HCT116 (cell line): ENCODE measurements at regions not wholly inside any gene's neighbourhood (a gene's known extent, or its start where the extent isn't known, plus 50 kb on each side); places are given as distances from the start of the nearest gene placed in this dataset.

Experiments
- ATAC-seq: fragments of 200-7000 bp; cut with Tn5 transposase; 2 replicates; pipeline ENCODE4 v1.9.1; 2020; ENCODE audit warnings: mild to moderate bottlenecking, moderate library complexity
- BruUV-seq: library from RNA; stranded (reverse); fragments of 400-500 nt; replicated peaks from 2 replicates; lab custom pipeline; 2021; lab: Mats Ljungman, UMichigan
- CTCF ChIA-PET: fragments of 300-600 bp; sonication (Branson Sonifier 250); formaldehyde crosslinking; loops from one replicate; lab custom pipeline; 2021; ENCODE audit warnings: antibody characterized with exemption; lab: Charles Lee
- POLR2A ChIA-PET: fragments of 300-600, 350-600 bp; sonication (Branson Sonifier 250); formaldehyde crosslinking; loops from one replicate; lab custom pipeline; 2021; ENCODE audit warnings: antibody characterized with exemption; lab: Charles Lee
- RAD21 ChIA-PET, 2 experiments: fragments of 300-600 bp; sonication (Branson Sonifier 250); formaldehyde crosslinking; loops; one replicate each; lab custom pipeline; 2023; ENCODE audit warnings: low total read pairs in 2 of 2; ENCODE audit not compliant: uncharacterized antibody in 2 of 2, unreplicated experiment in 2 of 2, low non-redundant PET in 1 of 2; lab: Charles Lee
- DNase-seq: peaks from one replicate; pipeline ENCODE4 v3.0.0-alpha.2; 2010; ENCODE audit warnings: low read depth, low spot score
- H2AFZ ChIP-seq: fragments of 200-600 bp; shearing (Covaris generic), sonication (generic); 2 replicates; pipeline ENCODE4 v1.6.1; 2017; ENCODE audit warnings: low read depth, mixed run types, mixed read lengths, antibody characterized with exemption, low read length; ENCODE audit not compliant: poor library complexity, severe bottlenecking
- H3K27ac ChIP-seq: 2 replicates; pipeline ENCODE4 v1.5.1; 2012; ENCODE audit warnings: low read depth, low read length
- H3K27me3 ChIP-seq: fragments of 200-600 bp; sonication (generic); 2 replicates; pipeline ENCODE4 v1.6.1; 2016; ENCODE audit warnings: mixed run types, low read length, mixed read lengths; ENCODE audit not compliant: insufficient read depth
- H3K36me3 ChIP-seq, 2 experiments: fragments of 200-500 bp in 1 of 2; fragments of 200-600 bp in 1 of 2; sonication (Bioruptor generic) in 1 of 2; sonication (generic) in 1 of 2; 2 replicates each; pipeline versions ENCODE4 v1.5.1 to v1.6.1; 2014 to 2016; ENCODE audit warnings: low read length in 2 of 2, inconsistent platforms in 1 of 2, mixed read lengths in 1 of 2, mixed run types in 1 of 2; ENCODE audit not compliant: insufficient read depth in 2 of 2, control insufficient read depth in 1 of 2
- H3K4me1 ChIP-seq, 2 experiments: fragments of 200-600 bp in 1 of 2; sonication (generic) in 1 of 2; 2 replicates each; pipeline versions ENCODE4 v1.5.1 to v1.6.1; 2012 to 2017; ENCODE audit warnings: low read length in 2 of 2, inconsistent platforms in 1 of 2, mild to moderate bottlenecking in 1 of 2, mixed read lengths in 1 of 2, mixed run types in 1 of 2, moderate library complexity in 1 of 2; ENCODE audit not compliant: insufficient read depth in 2 of 2, control insufficient read depth in 1 of 2
- H3K4me2 ChIP-seq: fragments of 200-600 bp; sonication (generic); 2 replicates; pipeline ENCODE4 v1.6.1; 2017; ENCODE audit warnings: mixed run types, low read length, mixed read lengths
- H3K4me3 ChIP-seq, 2 experiments: fragments of 200-600 bp in 1 of 2; sonication (generic) in 1 of 2; replicated peaks in 1 of 2; 2 replicates each; pipeline ENCODE4 v1.5.1; 2011 to 2016; ENCODE audit warnings: low read length in 2 of 2, control low read depth in 1 of 2, low read depth in 1 of 2, mild to moderate bottlenecking in 1 of 2, mixed read lengths in 1 of 2, mixed run types in 1 of 2
- H3K79me2 ChIP-seq: fragments of 200-600 bp; sonication (generic); 2 replicates; pipeline ENCODE4 v1.6.1; 2017; ENCODE audit warnings: mild to moderate bottlenecking, mixed run types, low read length, moderate library complexity, mixed read lengths; ENCODE audit not compliant: insufficient read depth
- H3K9ac ChIP-seq: fragments of 200-600 bp; sonication (generic); 2 replicates; pipeline ENCODE4 v1.6.1; 2016; ENCODE audit warnings: low read length, mixed read lengths
- H3K9me2 ChIP-seq: fragments of 200-600 bp; sonication (generic), shearing (Covaris generic); 2 replicates; pipeline ENCODE4 v1.6.1; 2017; ENCODE audit warnings: mixed run types, mild to moderate bottlenecking, moderate library complexity; ENCODE audit not compliant: insufficient read depth
- H3K9me3 ChIP-seq, 2 experiments: fragments of 200-500 bp in 1 of 2; fragments of 200-600 bp in 1 of 2; sonication (Bioruptor generic) in 1 of 2; sonication (generic) in 1 of 2; 2 replicates each; pipeline ENCODE4 v1.6.1; 2014 to 2017; ENCODE audit warnings: low read length in 2 of 2, mixed read lengths in 2 of 2, inconsistent platforms in 1 of 2, low read depth in 1 of 2, mild to moderate bottlenecking in 1 of 2, mixed run types in 1 of 2, moderate library complexity in 1 of 2; ENCODE audit not compliant: control insufficient read depth in 1 of 2, insufficient read depth in 1 of 2
- H4K20me1 ChIP-seq: fragments of 200-600 bp; sonication (generic), shearing (Covaris generic); 2 replicates; pipeline ENCODE4 v1.6.1; 2017; ENCODE audit warnings: mixed run types, mild to moderate bottlenecking, moderate library complexity; ENCODE audit not compliant: insufficient read depth
- ATF3 ChIP-seq: IDR thresholded peaks from 2 replicates; pipeline ENCODE4 v1.6.1; 2012
- CBX3 ChIP-seq: IDR thresholded peaks from 2 replicates; pipeline ENCODE4 v1.6.1; 2012; ENCODE audit warnings: low read depth
- CEBPB ChIP-seq: IDR thresholded peaks from 2 replicates; pipeline ENCODE4 v1.6.1; 2012; ENCODE audit warnings: low read depth
- EGR1 ChIP-seq: IDR thresholded peaks from 2 replicates; pipeline ENCODE4 v1.6.1; 2012; ENCODE audit warnings: low read depth
- EZH2 ChIP-seq: fragments of 200-600 bp; sonication (generic); IDR thresholded peaks from 2 replicates; pipeline ENCODE4 v1.6.1; 2017; ENCODE audit warnings: antibody characterized with exemption, mixed run types
- EZH2phosphoT487 ChIP-seq: fragments of 200-600 bp; IDR thresholded peaks from 2 replicates; pipeline ENCODE4 v1.6.1; 2018; ENCODE audit warnings: antibody characterized with exemption, borderline replicate concordance
- FOSL1 ChIP-seq: IDR thresholded peaks from 2 replicates; pipeline ENCODE4 v1.6.1; 2012; ENCODE audit warnings: low read depth
- POLR2AphosphoS5 ChIP-seq: IDR thresholded peaks from 2 replicates; pipeline ENCODE4 v1.6.1; 2011; ENCODE audit warnings: mild to moderate bottlenecking, low read depth, low read length, moderate library complexity
- RAD21 ChIP-seq: IDR thresholded peaks from 2 replicates; pipeline ENCODE4 v1.6.1; 2012; ENCODE audit warnings: low read depth, mild to moderate bottlenecking
- REST ChIP-seq: IDR thresholded peaks from 2 replicates; pipeline ENCODE4 v1.6.1; 2012; ENCODE audit warnings: low read depth
- SIN3A ChIP-seq: IDR thresholded peaks from 2 replicates; pipeline ENCODE4 v1.6.1; 2012; ENCODE audit warnings: low read depth
- TCF7L2 ChIP-seq: IDR thresholded peaks from 2 replicates; pipeline ENCODE4 v1.7.0; 2011; ENCODE audit warnings: borderline replicate concordance, inconsistent platforms; ENCODE audit not compliant: insufficient read depth, insufficient read length; ENCODE audit errors: extremely low read depth
- intact Hi-C: fragments of 100-400 bp; cut with micrococcal nuclease; formaldehyde crosslinking; loops from 2 replicates; pipeline ENCODE4 v1.10.0; 2022

- Histone ChIP-seq H4K20me1 (no peaks in the 10 kb centered on the region), H3K4me1 (no peaks in the 10 kb centered on the region), H3K27me3 (no peaks in the 10 kb centered on the region), H3K9ac (no peak overlapping the region), H3K4me3 (no peak overlapping the region), H3K36me3 (no peaks in the 10 kb centered on the region), H3K27ac (no peak overlapping the region), H3K79me2 (no peaks in the 10 kb centered on the region), H2AFZ (no peak overlapping the region), H3K4me2 (no peak overlapping the region), H3K9me2 (no peaks in the 10 kb centered on the region), H3K9me3 (peaks cover 0 to 7% of the 10 kb centered on the region in 2 experiments; a peak in 2 of 4 replicates)
- ChIA-PET RAD21 (no interaction called here), POLR2A (no interaction called here), CTCF (no interaction called here)
- BruUV-seq: no TSS peak
- no peak for DNase-seq
- TF ChIP-seq CEBPB (no peak), RAD21 (no peak), EZH2phosphoT487 (no peak), EGR1 (no peak), ATF3 (no peak), TCF7L2 (no peak), REST (no peak), SIN3A (no peak), FOSL1 (no peak), POLR2AphosphoS5 (no peak), EZH2 (no peak), CBX3 (no peak)
- no peak for ATAC-seq
- intact Hi-C loops: no loop called here
Observed at GRCh38 chr5:167230414-167230813, 1061.0 kb upstream of the WWC1 start.
